Mesendoderm (in vitro differentiated cells): ENCODE measurements at regions not wholly inside any gene's neighbourhood (a gene's known extent, or its start where the extent isn't known, plus 50 kb on each side); places are given as distances from the start of the nearest gene placed in this dataset.

ENCODE experiments used
- DNase-seq: peaks from one replicate; pipeline ENCODE4 v3.0.0; 2013
- H2AK5ac ChIP-seq: 2 replicates; pipeline ENCODE4 v1.6.1; 2013; ENCODE audit warnings: low read length, inconsistent platforms
- H2BK120ac ChIP-seq: 2 replicates; pipeline ENCODE4 v1.6.1; 2013; ENCODE audit warnings: low read depth, mild to moderate bottlenecking, low read length, moderate library complexity, mixed read lengths
- H2BK15ac ChIP-seq: replicated peaks from 2 replicates; pipeline ENCODE4 v1.6.1; 2013; ENCODE audit warnings: low read depth, mild to moderate bottlenecking, moderate library complexity
- H2BK5ac ChIP-seq: 2 replicates; pipeline ENCODE4 v1.6.1; 2013; ENCODE audit warnings: low read length, inconsistent platforms
- H3K18ac ChIP-seq: 2 replicates; pipeline ENCODE4 v1.6.1; 2013; ENCODE audit warnings: mild to moderate bottlenecking, low read length, mixed read lengths
- H3K23ac ChIP-seq: one replicate; pipeline ENCODE4 v1.6.1; 2013; ENCODE audit warnings: low read length
- H3K27ac ChIP-seq: 2 replicates; pipeline ENCODE4 v1.5.1; 2013; ENCODE audit warnings: low read depth, mild to moderate bottlenecking, inconsistent platforms, low read length, moderate library complexity
- H3K27me3 ChIP-seq: 2 replicates; pipeline ENCODE4 v1.6.1; 2013; ENCODE audit warnings: low read length, control low read depth, mild to moderate bottlenecking, inconsistent platforms; ENCODE audit not compliant: insufficient read depth, poor library complexity
- H3K36me3 ChIP-seq: 2 replicates; pipeline ENCODE4 v1.6.1; 2013; ENCODE audit warnings: low read length, inconsistent platforms; ENCODE audit not compliant: control insufficient read depth, insufficient read depth
- H3K4ac ChIP-seq: one replicate; pipeline ENCODE4 v1.6.1; 2013; ENCODE audit warnings: low read depth, mild to moderate bottlenecking, low read length, moderate library complexity
- H3K4me1 ChIP-seq: 2 replicates; pipeline ENCODE4 v1.6.1; 2013; ENCODE audit warnings: low read depth, low read length, inconsistent platforms; ENCODE audit not compliant: control insufficient read depth
- H3K4me2 ChIP-seq: 2 replicates; pipeline ENCODE4 v1.6.1; 2013; ENCODE audit warnings: low read length
- H3K4me3 ChIP-seq: 2 replicates; pipeline ENCODE4 v1.5.1; 2013; ENCODE audit warnings: mild to moderate bottlenecking, low read length
- H3K56ac ChIP-seq: one replicate; pipeline ENCODE4 v1.6.1; 2013; ENCODE audit warnings: low read length
- H3K79me1 ChIP-seq: 2 replicates; pipeline ENCODE4 v1.6.1; 2013; ENCODE audit warnings: low read length, inconsistent platforms
- H3K79me2 ChIP-seq: 2 replicates; pipeline ENCODE4 v1.6.1; 2013; ENCODE audit warnings: mild to moderate bottlenecking, low read length; ENCODE audit not compliant: control insufficient read depth, insufficient read depth
- H3K9ac ChIP-seq: 2 replicates; pipeline ENCODE4 v1.6.1; 2013; ENCODE audit warnings: low read length, inconsistent platforms
- H4K5ac ChIP-seq: one replicate; pipeline ENCODE4 v1.6.1; 2013; ENCODE audit warnings: low read length
- H4K8ac ChIP-seq: one replicate; pipeline ENCODE4 v1.6.1; 2013; ENCODE audit warnings: low read depth, mild to moderate bottlenecking, control low read depth, low read length, moderate library complexity
- WGBS: extraction: QIAGEN DNeasy Blood & Tissue Kit; methylation state at CpG from one replicate; pipeline ENCODE4 v1.1.7; 2013; ENCODE audit warnings: low lambda C conversion rate, missing lambda C conversion rate; ENCODE audit not compliant: insufficient coverage; ENCODE audit errors: extremely low coverage; 5-methylcytosine and 5-hydroxymethylcytosine counted together

- Histone ChIP-seq H3K9ac (no peak overlapping the region), H2BK5ac (no peak overlapping the region), H3K27me3 (no peaks in the 10 kb centered on the region), H2BK120ac (no peak overlapping the region), H3K4me3 (no peak overlapping the region), H3K79me2 (no peaks in the 10 kb centered on the region), H3K4me2 (no peak overlapping the region), H3K36me3 (no peaks in the 10 kb centered on the region), H3K56ac (no peak overlapping the region), H4K8ac (no peak overlapping the region), H3K79me1 (no peaks in the 10 kb centered on the region), H4K5ac (no peak overlapping the region), H3K18ac (no peak overlapping the region), H3K27ac (no peak overlapping the region), H3K4me1 (no peaks in the 10 kb centered on the region), H2AK5ac (no peak overlapping the region), H3K23ac (no peak overlapping the region), H2BK15ac (no peak overlapping the region), H3K4ac (no peak overlapping the region)
- DNase-seq, result no peak
- no CpG with 5 or more reads among the region's 2 CpGs for WGBS
Measured at GRCh38 chr4:151835467-151835866, 74.7 kb upstream of the GATB start.

GRCh38 chr4:151833174-151833573, 72.4 kb upstream of the GATB start:
- H3K27me3 ChIP-seq, result no peaks in the 10 kb centered on the region
- H3K23ac ChIP-seq, result no peak overlapping the region

GRCh38 chr4:151831526-151831925, 70.7 kb upstream of the GATB start:
- Histone ChIP-seq H3K4me3 (no peak overlapping the region), H3K9ac (no peak overlapping the region), H3K23ac (no peak overlapping the region), H3K18ac (no peak overlapping the region), H4K8ac (no peak overlapping the region), H3K4ac (no peak overlapping the region), H2BK5ac (no peak overlapping the region), H4K5ac (no peak overlapping the region), H3K27me3 (no peaks in the 10 kb centered on the region), H3K4me2 (no peak overlapping the region), H2BK15ac (no peak overlapping the region), H3K79me2 (no peaks in the 10 kb centered on the region), H3K56ac (no peak overlapping the region), H3K79me1 (no peaks in the 10 kb centered on the region), H2AK5ac (no peak overlapping the region), H3K36me3 (no peaks in the 10 kb centered on the region), H3K27ac (no peak overlapping the region), H2BK120ac (no peak overlapping the region), H3K4me1 (no peaks in the 10 kb centered on the region)
- no peak for DNase-seq
- WGBS, result no CpG with 5 or more reads among the region's 1 CpG

More at GRCh38 chr4:151833174-151833573, 72.4 kb upstream of the GATB start:
- no peak overlapping the region for H4K8ac ChIP-seq
- no peak overlapping the region for H3K56ac ChIP-seq
- no peak overlapping the region for H3K27ac ChIP-seq
- H3K4ac ChIP-seq, result no peak overlapping the region
- H3K79me2 ChIP-seq, result no peaks in the 10 kb centered on the region
- H2BK5ac ChIP-seq, result no peak overlapping the region
- no peak overlapping the region for H2AK5ac ChIP-seq
- no peak overlapping the region for H2BK120ac ChIP-seq
- H3K9ac ChIP-seq, result no peak overlapping the region
- no peaks in the 10 kb centered on the region for H3K79me1 ChIP-seq
- H3K18ac ChIP-seq, result no peak overlapping the region
- H2BK15ac ChIP-seq, result no peak overlapping the region
- no peaks in the 10 kb centered on the region for H3K36me3 ChIP-seq
- H3K4me2 ChIP-seq, result no peak overlapping the region
- no peaks in the 10 kb centered on the region for H3K4me1 ChIP-seq
- H3K4me3 ChIP-seq, result no peak overlapping the region
- DNase-seq, result no peak
- H4K5ac ChIP-seq, result no peak overlapping the region

GRCh38 chr4:151830168-151830567, 69.4 kb upstream of the GATB start:
- Histone ChIP-seq H3K36me3 (no peaks in the 10 kb centered on the region), H2AK5ac (no peak overlapping the region), H3K4me3 (no peak overlapping the region), H4K8ac (no peak overlapping the region), H2BK5ac (no peak overlapping the region), H3K79me1 (no peaks in the 10 kb centered on the region), H3K27me3 (no peaks in the 10 kb centered on the region), H3K27ac (no peak overlapping the region), H3K4me1 (no peaks in the 10 kb centered on the region), H3K56ac (no peak overlapping the region), H3K4ac (no peak overlapping the region), H3K9ac (no peak overlapping the region), H2BK15ac (no peak overlapping the region), H2BK120ac (no peak overlapping the region), H3K79me2 (no peaks in the 10 kb centered on the region), H4K5ac (no peak overlapping the region), H3K23ac (no peak overlapping the region), H3K4me2 (no peak overlapping the region), H3K18ac (no peak overlapping the region)
- DNase-seq, result no peak
- no CpG with 5 or more reads among the region's 3 CpGs for WGBS

- no CpG with 5 or more reads among the region's 6 CpGs for WGBS
- Histone ChIP-seq H3K4me2 (no peak overlapping the region), H3K27me3 (no peaks in the 10 kb centered on the region), H2BK120ac (no peak overlapping the region), H3K4ac (no peak overlapping the region), H3K56ac (no peak overlapping the region), H3K36me3 (no peaks in the 10 kb centered on the region), H3K4me1 (no peaks in the 10 kb centered on the region), H4K5ac (no peak overlapping the region), H2BK15ac (no peak overlapping the region), H3K79me1 (no peaks in the 10 kb centered on the region), H3K18ac (no peak overlapping the region), H4K8ac (no peak overlapping the region), H3K4me3 (no peak overlapping the region), H3K79me2 (no peaks in the 10 kb centered on the region), H2BK5ac (no peak overlapping the region), H3K9ac (no peak overlapping the region), H3K23ac (no peak overlapping the region), H2AK5ac (no peak overlapping the region), H3K27ac (no peak overlapping the region)
- no peak for DNase-seq
Measured at GRCh38 chr4:151829309-151829708, 68.5 kb upstream of the GATB start.

GRCh38 chr4:151824656-151825055, 63.8 kb upstream of the GATB start:
- no peak overlapping the region for H4K5ac ChIP-seq
- H3K4me2 ChIP-seq, result no peak overlapping the region
- H3K79me2 ChIP-seq, result no peaks in the 10 kb centered on the region
- H2BK120ac ChIP-seq, result no peak overlapping the region
- whole genome bisulfite sequencing, result no CpG with 5 or more reads among the region's 4 CpGs
- no peaks in the 10 kb centered on the region for H3K27me3 ChIP-seq
- H3K4me3 ChIP-seq, result no peak overlapping the region
- H3K9ac ChIP-seq, result no peak overlapping the region
- no peak overlapping the region for H3K18ac ChIP-seq
- no peak overlapping the region for H2BK5ac ChIP-seq
- H3K4me1 ChIP-seq, result no peaks in the 10 kb centered on the region
- no peak overlapping the region for H3K4ac ChIP-seq
- no peak overlapping the region for H3K56ac ChIP-seq
- H3K27ac ChIP-seq, result no peak overlapping the region
- H3K36me3 ChIP-seq, result no peaks in the 10 kb centered on the region
- H2BK15ac ChIP-seq, result no peak overlapping the region
- no peak overlapping the region for H2AK5ac ChIP-seq
- H4K8ac ChIP-seq, result no peak overlapping the region
- H3K79me1 ChIP-seq, result no peaks in the 10 kb centered on the region
- H3K23ac ChIP-seq, result no peak overlapping the region
- DNase-seq, result no peak
